PC-3 (cell line): ENCODE measurements at regions not wholly inside any gene's neighbourhood (a gene's known extent, or its start where the extent isn't known, plus 50 kb on each side); places are given as distances from the start of the nearest gene placed in this dataset.

Experiments
- EZH2 ChIP-seq: fragments of 300-600 bp; sonication (generic); IDR thresholded peaks from one replicate; pipeline ENCODE4 v1.6.1; 2017; ENCODE audit warnings: antibody characterized with exemption, mild to moderate bottlenecking, low read length; ENCODE audit not compliant: unreplicated experiment
- EZH2phosphoT487 ChIP-seq: fragments of 300-600 bp; sonication (generic); IDR thresholded peaks from 2 replicates; pipeline ENCODE4 v1.6.1; 2018; ENCODE audit warnings: mild to moderate bottlenecking, antibody characterized with exemption, low read length, borderline replicate concordance
- TF ChIP-seq, protein P1 (sequence below): fragments of 300-600 bp; sonication (generic); conservative IDR thresholded peaks from 2 replicates; pipeline ENCODE4 v1.5.1; 2017; ENCODE audit warnings: antibody characterized with exemption, low read depth, mild to moderate bottlenecking, low read length

DNA sequence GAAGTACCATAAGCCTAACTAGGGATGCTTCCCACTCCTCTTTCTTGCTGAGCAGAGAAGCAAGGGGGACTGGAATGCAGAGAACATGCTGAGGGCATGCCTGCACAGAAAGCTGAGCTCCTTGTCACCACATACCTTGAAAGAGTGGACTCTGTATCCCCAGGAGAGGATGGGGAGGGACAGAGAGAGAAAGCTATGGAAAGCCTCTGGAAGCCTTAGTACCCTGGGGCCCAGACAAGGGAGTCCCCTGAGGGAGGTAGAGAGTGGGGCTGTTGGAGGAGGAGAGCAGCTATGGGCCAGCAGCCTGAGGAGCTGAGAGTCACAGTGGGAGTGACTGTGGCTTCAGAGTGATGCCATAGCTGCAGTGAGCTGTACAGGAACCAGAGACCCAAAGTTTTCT is 77.9 kb downstream of the RTL9 start:
- TF ChIP-seq, protein P1, sequence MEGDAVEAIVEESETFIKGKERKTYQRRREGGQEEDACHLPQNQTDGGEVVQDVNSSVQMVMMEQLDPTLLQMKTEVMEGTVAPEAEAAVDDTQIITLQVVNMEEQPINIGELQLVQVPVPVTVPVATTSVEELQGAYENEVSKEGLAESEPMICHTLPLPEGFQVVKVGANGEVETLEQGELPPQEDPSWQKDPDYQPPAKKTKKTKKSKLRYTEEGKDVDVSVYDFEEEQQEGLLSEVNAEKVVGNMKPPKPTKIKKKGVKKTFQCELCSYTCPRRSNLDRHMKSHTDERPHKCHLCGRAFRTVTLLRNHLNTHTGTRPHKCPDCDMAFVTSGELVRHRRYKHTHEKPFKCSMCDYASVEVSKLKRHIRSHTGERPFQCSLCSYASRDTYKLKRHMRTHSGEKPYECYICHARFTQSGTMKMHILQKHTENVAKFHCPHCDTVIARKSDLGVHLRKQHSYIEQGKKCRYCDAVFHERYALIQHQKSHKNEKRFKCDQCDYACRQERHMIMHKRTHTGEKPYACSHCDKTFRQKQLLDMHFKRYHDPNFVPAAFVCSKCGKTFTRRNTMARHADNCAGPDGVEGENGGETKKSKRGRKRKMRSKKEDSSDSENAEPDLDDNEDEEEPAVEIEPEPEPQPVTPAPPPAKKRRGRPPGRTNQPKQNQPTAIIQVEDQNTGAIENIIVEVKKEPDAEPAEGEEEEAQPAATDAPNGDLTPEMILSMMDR = no peak
- no peak for TF ChIP-seq EZH2
- TF ChIP-seq EZH2phosphoT487 = no peak
